Gastroesophageal sphincter (tissue), 4 donors: ENCODE measurements at regions not wholly inside any gene's neighbourhood (a gene's known extent, or its start where the extent isn't known, plus 50 kb on each side); places are given as distances from the start of the nearest gene placed in this dataset.
"Not testable (repeated sequence)": the region's sequence is repeated elsewhere in the genome, so short reads cannot be mapped to it uniquely, and the experiment has no call there.

Experiments used
- ATAC-seq: fragments of 150-250 bp; one replicate; pipeline ENCODE4 v1.9.1; 2016; ENCODE audit warnings: mild to moderate bottlenecking, moderate library complexity
- H3K27ac ChIP-seq, 4 donors: fragments of 200-600 bp; sonication (generic) in 3 of 4; 1 replicate in 3 of 4; 2 replicates in 1 of 4; pipeline ENCODE4 v1.5.1; 2016 to 2019
- H3K27me3 ChIP-seq: fragments of 200-600 bp; sonication (generic); one replicate; pipeline ENCODE4 v1.5.1; 2019
- H3K36me3 ChIP-seq, 2 donors: fragments of 200-600 bp; sonication (generic); one replicate each; pipeline ENCODE4 v1.5.1; 2019; ENCODE audit warnings: control low read depth in 1 of 2
- H3K4me1 ChIP-seq, 3 donors: fragments of 200-600 bp; sonication (generic); 1 replicate in 2 of 3; 2 replicates in 1 of 3; pipeline ENCODE4 v1.5.1; 2016 to 2019; ENCODE audit warnings: control low read depth in 2 of 3
- H3K4me3 ChIP-seq, 2 donors: fragments of 200-600 bp; sonication (generic); one replicate each; pipeline ENCODE4 v1.5.1; 2019; ENCODE audit warnings: mild to moderate bottlenecking in 1 of 2, moderate library complexity in 1 of 2
- H3K9me3 ChIP-seq, 3 donors: fragments of 200-600 bp; sonication (generic); one replicate each; pipeline ENCODE4 v1.5.1; 2017 to 2019; ENCODE audit warnings: control low read depth in 2 of 3
- EP300 ChIP-seq: sonication (generic); formaldehyde crosslinking; IDR thresholded peaks from one replicate; pipeline ENCODE4 v1.6.1; 2017; ENCODE audit warnings: antibody characterized with exemption, mild to moderate bottlenecking
- POLR2A ChIP-seq, 2 donors: fragments of 450-650 bp; IDR thresholded peaks; one replicate each; pipeline ENCODE4 v1.6.1; 2017; ENCODE audit warnings: antibody characterized with exemption in 2 of 2, mild to moderate bottlenecking in 2 of 2, moderate library complexity in 1 of 2
- POLR2AphosphoS5 ChIP-seq: sonication (generic); formaldehyde crosslinking; IDR thresholded peaks from one replicate; pipeline ENCODE4 v1.6.1; 2017; ENCODE audit warnings: antibody characterized with exemption
- WGBS, 2 donors: methylation state at CpG; one replicate each; pipeline ENCODE4 v1.1.5; 2018; ENCODE audit warnings: low coverage in 1 of 2; 5-methylcytosine and 5-hydroxymethylcytosine counted together
- TF ChIP-seq, protein P1 (sequence below), 4 experiments: fragments of 200-600 bp in 2 of 4; fragments of 450-650 bp in 2 of 4; sonication (generic) in 1 of 4; IDR thresholded peaks; one replicate each; pipeline ENCODE4 v1.5.1; 2017 to 2019; ENCODE audit warnings: antibody characterized with exemption in 4 of 4, mild to moderate bottlenecking in 2 of 4, moderate library complexity in 2 of 4

GRCh38 chr4:49219489-49220225 lies 233.6 kb downstream of the CWH43 start:
- not testable (repeated sequence) for H3K4me3 ChIP-seq, H3K27ac ChIP-seq, H3K36me3 ChIP-seq, H3K27me3 ChIP-seq, ATAC-seq, H3K4me1 ChIP-seq, H3K9me3 ChIP-seq
- WGBS, 2 donors, result 19 to 42% methylated on average over 4 of the region's 4 CpGs

DNA sequence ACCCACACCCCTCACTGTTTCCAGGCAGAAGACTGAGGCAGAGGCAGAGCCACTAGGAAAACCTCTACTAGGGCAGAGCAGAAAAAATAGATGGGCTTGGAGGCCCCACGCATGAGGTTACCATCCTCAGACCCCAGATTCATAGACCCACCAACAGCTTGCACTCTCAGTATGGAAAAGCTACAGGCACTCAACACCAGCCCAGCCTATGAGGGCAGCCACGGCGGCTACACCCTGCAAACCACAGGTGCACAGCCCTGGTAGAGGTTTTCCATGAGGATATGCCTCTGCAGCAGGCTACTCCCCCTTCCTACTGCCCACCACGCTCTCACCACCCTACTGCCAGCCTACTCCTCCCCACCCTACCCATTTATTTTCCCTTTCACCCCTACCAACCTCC lies 235.1 kb downstream of the CWH43 start:
- Histone ChIP-seq H3K9me3 (no peaks in the 10 kb centered on the region), H3K36me3 (no peaks in the 10 kb centered on the region), H3K27me3 (no peaks in the 10 kb centered on the region), H3K4me1 (no peaks in the 10 kb centered on the region), H3K4me3 (no peak overlapping the region), H3K27ac (no peak overlapping the region)
- no peak for TF ChIP-seq POLR2AphosphoS5
- TF ChIP-seq POLR2A (IDR thresholded peaks at IDR 0.05), result no peak
- TF ChIP-seq, protein P1, sequence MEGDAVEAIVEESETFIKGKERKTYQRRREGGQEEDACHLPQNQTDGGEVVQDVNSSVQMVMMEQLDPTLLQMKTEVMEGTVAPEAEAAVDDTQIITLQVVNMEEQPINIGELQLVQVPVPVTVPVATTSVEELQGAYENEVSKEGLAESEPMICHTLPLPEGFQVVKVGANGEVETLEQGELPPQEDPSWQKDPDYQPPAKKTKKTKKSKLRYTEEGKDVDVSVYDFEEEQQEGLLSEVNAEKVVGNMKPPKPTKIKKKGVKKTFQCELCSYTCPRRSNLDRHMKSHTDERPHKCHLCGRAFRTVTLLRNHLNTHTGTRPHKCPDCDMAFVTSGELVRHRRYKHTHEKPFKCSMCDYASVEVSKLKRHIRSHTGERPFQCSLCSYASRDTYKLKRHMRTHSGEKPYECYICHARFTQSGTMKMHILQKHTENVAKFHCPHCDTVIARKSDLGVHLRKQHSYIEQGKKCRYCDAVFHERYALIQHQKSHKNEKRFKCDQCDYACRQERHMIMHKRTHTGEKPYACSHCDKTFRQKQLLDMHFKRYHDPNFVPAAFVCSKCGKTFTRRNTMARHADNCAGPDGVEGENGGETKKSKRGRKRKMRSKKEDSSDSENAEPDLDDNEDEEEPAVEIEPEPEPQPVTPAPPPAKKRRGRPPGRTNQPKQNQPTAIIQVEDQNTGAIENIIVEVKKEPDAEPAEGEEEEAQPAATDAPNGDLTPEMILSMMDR (IDR thresholded peaks at IDR 0.05), result no peak
- no peak for TF ChIP-seq EP300
- WGBS, 2 donors, result 39 to 44% methylated on average over 4 of the region's 4 CpGs
- no peak for ATAC-seq

DNA sequence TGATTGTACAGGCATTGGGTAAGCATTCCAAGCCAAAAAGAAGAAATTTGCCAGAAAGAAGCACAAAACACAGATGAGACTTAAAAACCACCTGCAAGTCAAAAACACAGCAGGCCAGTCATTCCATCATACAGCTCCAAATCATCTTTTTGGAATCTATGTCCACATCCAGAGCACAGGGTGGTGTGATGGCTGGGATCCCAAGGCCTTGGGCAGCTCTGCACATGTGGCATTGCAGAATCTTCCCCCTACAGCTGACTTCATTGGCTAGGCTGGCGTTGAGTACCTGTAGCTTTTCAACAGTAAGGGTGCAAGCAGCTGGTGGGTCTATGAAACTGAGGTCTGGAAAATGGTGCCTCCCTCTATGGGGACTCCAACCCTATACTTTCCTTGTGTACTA lies 236.7 kb downstream of the CWH43 start:
- H3K9me3 ChIP-seq, ATAC-seq: not testable (repeated sequence)
- 50 to 57% methylated on average over 1 of the region's 1 CpG for WGBS, 2 donors

GRCh38 chr4:49226216-49226866 lies 240.3 kb downstream of the CWH43 start:
- not testable (repeated sequence) for H3K27me3 ChIP-seq, H3K27ac ChIP-seq, ATAC-seq, H3K4me3 ChIP-seq, H3K4me1 ChIP-seq, H3K9me3 ChIP-seq, H3K36me3 ChIP-seq
- 76 to 100% methylated on average over 1 to 3 of the region's 6 CpGs for WGBS, 2 donors

More for the DNA sequence above, 236.7 kb downstream of the CWH43 start:
- H3K27me3 ChIP-seq, H3K36me3 ChIP-seq, H3K4me3 ChIP-seq, H3K4me1 ChIP-seq, H3K27ac ChIP-seq: not testable (repeated sequence)

DNA sequence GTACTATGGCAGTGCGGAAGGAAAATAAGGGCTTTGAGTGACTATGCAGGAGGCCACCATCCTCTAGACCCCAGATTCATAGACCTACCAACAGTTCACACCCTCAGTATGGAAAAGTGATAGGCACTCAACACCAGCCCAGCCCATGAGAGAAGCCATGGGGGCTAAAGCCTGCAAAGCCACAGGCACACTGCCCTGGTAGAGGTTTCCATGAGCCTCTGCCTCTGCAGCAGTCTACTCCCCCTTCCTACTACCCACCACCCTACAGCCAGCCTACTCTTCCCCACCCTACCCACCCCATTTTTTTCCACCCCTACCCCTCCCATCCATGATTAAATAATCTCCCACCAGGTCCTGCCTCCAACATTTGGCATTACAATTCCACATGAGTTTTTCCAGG lies 241.9 kb downstream of the CWH43 start:
- H3K27ac ChIP-seq, ATAC-seq, H3K9me3 ChIP-seq, H3K4me1 ChIP-seq, H3K27me3 ChIP-seq, H3K36me3 ChIP-seq, H3K4me3 ChIP-seq: not testable (repeated sequence)
- 100% methylated on average over 1 of the region's 1 CpG; no CpG with 5 or more reads in 1 of the 2 donors for WGBS, 2 donors

DNA sequence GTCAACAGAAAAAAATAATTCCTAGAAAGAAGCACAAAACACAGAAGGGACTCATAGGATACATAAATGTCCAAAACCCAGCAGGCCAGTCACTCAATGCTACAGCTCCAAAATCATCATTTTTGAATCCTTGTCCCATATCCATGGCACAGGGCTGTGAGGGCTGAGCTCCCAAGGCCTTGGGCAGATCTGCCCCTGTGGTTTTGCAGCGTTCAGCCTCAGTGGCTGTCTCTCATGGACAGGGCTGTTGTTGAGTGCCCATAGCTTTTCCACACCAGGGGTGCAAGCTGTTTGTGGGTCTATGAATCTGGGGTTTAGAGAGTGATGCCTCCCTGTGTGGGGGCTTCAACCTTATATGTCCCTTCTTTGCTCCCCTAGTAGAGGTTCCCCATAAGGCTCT lies 243.2 kb downstream of the CWH43 start:
- not testable (repeated sequence) for H3K4me3 ChIP-seq, H3K27ac ChIP-seq, H3K9me3 ChIP-seq, H3K27me3 ChIP-seq, ATAC-seq, H3K36me3 ChIP-seq, H3K4me1 ChIP-seq
- WGBS, 2 donors, result 38% methylated on average over 1 of the region's 1 CpG

DNA sequence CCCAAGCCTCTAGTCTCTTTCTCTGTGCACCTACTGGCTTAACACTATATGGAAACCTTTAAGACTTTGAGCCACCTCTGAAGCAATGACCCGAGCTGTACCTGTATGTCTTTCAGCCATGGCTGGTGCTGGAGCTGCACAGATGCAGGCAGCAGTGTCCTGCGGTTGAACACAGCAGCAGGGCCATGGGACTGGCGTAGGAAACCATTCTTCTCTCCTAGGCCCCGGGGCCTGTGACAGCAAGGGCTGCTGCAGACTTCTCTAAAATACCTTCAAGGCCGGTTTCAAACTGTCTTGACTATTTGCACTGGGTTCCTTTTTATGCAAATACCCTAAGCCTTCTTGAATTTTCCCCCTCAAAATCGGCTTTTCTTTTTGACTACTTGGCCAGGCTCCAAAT lies 243.6 kb downstream of the CWH43 start:
- H3K27ac ChIP-seq, H3K4me3 ChIP-seq, H3K9me3 ChIP-seq, ATAC-seq, H3K36me3 ChIP-seq, H3K4me1 ChIP-seq, H3K27me3 ChIP-seq: not testable (repeated sequence)
- 43 to 49% methylated on average over 5 to 6 of the region's 6 CpGs for WGBS, 2 donors

GRCh38 chr4:49233346-49233745 lies 247.3 kb downstream of the CWH43 start:
- not testable (repeated sequence) for H3K4me3 ChIP-seq, ATAC-seq, H3K9me3 ChIP-seq, H3K27ac ChIP-seq, H3K4me1 ChIP-seq, H3K36me3 ChIP-seq, H3K27me3 ChIP-seq
- whole genome bisulfite sequencing, 2 donors, result 20% methylated on average over 2 of the region's 3 CpGs; no CpG with 5 or more reads in 1 of the 2 donors

- 80% methylated on average over 1 of the region's 1 CpG; no CpG with 5 or more reads in 1 of the 2 donors for WGBS, 2 donors
- H3K4me1 ChIP-seq, ATAC-seq, H3K9me3 ChIP-seq, H3K27me3 ChIP-seq, H3K4me3 ChIP-seq, H3K27ac ChIP-seq, H3K36me3 ChIP-seq: not testable (repeated sequence)
These were observed 247.7 kb downstream of the CWH43 start for GRCh38 chr4:49233749-49234148.

- not testable (repeated sequence) for H3K4me1 ChIP-seq, H3K27me3 ChIP-seq, H3K9me3 ChIP-seq, H3K27ac ChIP-seq, ATAC-seq, H3K4me3 ChIP-seq, H3K36me3 ChIP-seq
- 20% methylated on average over 1 of the region's 3 CpGs; no CpG with 5 or more reads in 1 of the 2 donors for WGBS, 2 donors
These were observed 248.3 kb downstream of the CWH43 start for GRCh38 chr4:49234382-49234781.

DNA sequence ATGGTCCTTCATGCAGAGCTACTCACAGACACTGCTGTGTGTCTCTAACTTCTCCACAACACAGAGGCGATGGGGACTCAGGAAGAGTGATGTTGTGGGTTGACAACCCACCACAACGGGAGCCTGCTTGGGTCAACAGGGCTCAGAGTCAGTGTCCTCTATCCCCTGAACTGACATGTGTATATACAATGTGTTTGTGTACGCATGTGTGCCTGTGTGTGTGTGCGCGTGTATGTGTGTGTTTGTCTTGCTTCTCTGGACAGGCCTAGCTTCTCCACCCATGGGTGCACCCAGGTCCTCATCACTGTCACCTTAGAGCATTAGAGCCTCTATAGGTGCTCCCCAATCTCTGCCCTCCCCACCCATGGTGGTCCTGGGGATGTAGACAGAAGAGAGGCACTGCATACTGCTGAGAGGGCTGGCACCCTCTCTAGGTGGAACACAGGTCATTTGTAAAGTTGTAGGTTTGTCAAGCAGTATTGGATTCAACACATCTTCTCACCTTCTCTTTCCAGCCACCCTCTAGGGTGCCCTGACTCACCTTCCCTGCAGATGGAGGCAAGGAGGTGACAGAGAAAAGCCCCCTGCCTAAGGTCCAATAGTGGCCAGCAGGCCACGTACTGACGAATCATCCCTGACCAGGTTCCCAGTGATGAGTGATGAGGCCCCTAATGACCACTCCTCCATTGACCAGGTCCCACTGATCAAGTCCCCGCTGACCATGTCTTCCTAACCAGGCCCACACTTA lies 249.5 kb downstream of the CWH43 start:
- not testable (repeated sequence) for H3K27me3 ChIP-seq, ATAC-seq, H3K36me3 ChIP-seq, H3K4me1 ChIP-seq, H3K27ac ChIP-seq, H3K9me3 ChIP-seq, H3K4me3 ChIP-seq
- WGBS, 2 donors, result 67 to 73% methylated on average over 6 of the region's 8 CpGs

DNA sequence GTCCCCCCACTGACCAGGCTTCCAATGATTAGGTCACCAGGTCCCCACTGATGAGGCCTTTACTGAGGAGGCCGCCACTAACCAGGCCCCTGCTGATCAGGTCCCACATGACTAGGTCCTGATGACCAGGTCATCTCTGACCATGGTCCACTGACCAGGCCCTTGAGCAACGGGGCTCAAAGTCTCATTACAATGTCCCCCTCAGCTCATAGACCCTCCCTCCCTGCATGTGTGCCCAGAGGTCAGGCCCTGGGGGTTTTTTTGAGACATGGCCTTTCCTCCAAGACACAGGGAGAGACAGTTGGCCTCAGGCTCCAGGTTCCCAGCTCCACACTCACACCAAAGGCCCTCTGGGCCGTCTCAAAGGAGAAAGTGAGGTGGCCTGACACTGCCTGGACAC lies 250.4 kb downstream of the CWH43 start:
- H3K4me1 ChIP-seq, result not testable (repeated sequence)

More for the DNA sequence above, 250.4 kb downstream of the CWH43 start:
- no CpG with 5 or more reads among the region's 3 CpGs for WGBS, 2 donors
- not testable (repeated sequence) for ATAC-seq, H3K27me3 ChIP-seq, H3K27ac ChIP-seq, H3K36me3 ChIP-seq, H3K4me3 ChIP-seq, H3K9me3 ChIP-seq
